H9 (cell line): ENCODE measurements at regions not wholly inside any gene's neighbourhood (a gene's known extent, or its start where the extent isn't known, plus 50 kb on each side); places are given as distances from the start of the nearest gene placed in this dataset.

Source experiments
- DNase-seq: peaks from one replicate; pipeline ENCODE4 v3.0.0-alpha.2; 2017
- H2AFZ ChIP-seq: one replicate; pipeline ENCODE4 v1.6.1; 2013; ENCODE audit warnings: mild to moderate bottlenecking, low read length, control low read depth, moderate library complexity
- H2AK5ac ChIP-seq: 2 replicates; pipeline ENCODE4 v1.6.1; 2013; ENCODE audit warnings: low read length, control low read depth, mixed read lengths; ENCODE audit not compliant: insufficient read length
- H2BK120ac ChIP-seq: one replicate; pipeline ENCODE4 v1.6.1; 2013; ENCODE audit warnings: low read depth, mild to moderate bottlenecking, low read length, control low read depth, inconsistent platforms; ENCODE audit not compliant: poor library complexity, severe bottlenecking
- H2BK12ac ChIP-seq: 2 replicates; pipeline ENCODE4 v1.6.1; 2013; ENCODE audit warnings: low read length, control low read depth, mixed read lengths, low read depth; ENCODE audit not compliant: insufficient read length
- H2BK15ac ChIP-seq: 2 replicates; pipeline ENCODE4 v1.6.1; 2013; ENCODE audit warnings: low read depth, low read length, control low read depth
- H2BK20ac ChIP-seq: one replicate; pipeline ENCODE4 v1.6.1; 2013; ENCODE audit warnings: low read depth, mild to moderate bottlenecking, low read length, control low read depth, inconsistent platforms; ENCODE audit not compliant: poor library complexity, severe bottlenecking
- H2BK5ac ChIP-seq: 2 replicates; pipeline ENCODE4 v1.6.1; 2013; ENCODE audit warnings: low read length, control low read depth, mixed read lengths; ENCODE audit not compliant: insufficient read length
- H3K14ac ChIP-seq: 2 replicates; pipeline ENCODE4 v1.6.1; 2013; ENCODE audit warnings: low read length, control low read depth; ENCODE audit not compliant: insufficient read depth
- H3K18ac ChIP-seq: 2 replicates; pipeline ENCODE4 v1.6.1; 2013; ENCODE audit warnings: low read depth, mild to moderate bottlenecking, mixed read lengths, low read length, control low read depth; ENCODE audit not compliant: insufficient read length
- H3K23ac ChIP-seq: 2 replicates; pipeline ENCODE4 v1.6.1; 2013; ENCODE audit warnings: low read length, control low read depth, mixed read lengths, low read depth; ENCODE audit not compliant: insufficient read length
- H3K23me2 ChIP-seq: 2 replicates; pipeline ENCODE4 v1.6.1; 2013; ENCODE audit warnings: low read depth, mild to moderate bottlenecking, mixed read lengths, low read length, control low read depth; ENCODE audit not compliant: insufficient read length, poor library complexity, severe bottlenecking
- H3K27ac ChIP-seq: 2 replicates; pipeline ENCODE4 v1.5.1; 2013; ENCODE audit warnings: low read length, control low read depth, mixed read lengths, low read depth; ENCODE audit not compliant: insufficient read length
- H3K27me3 ChIP-seq: 2 replicates; pipeline ENCODE4 v1.6.1; 2013; ENCODE audit warnings: low read length, control low read depth, inconsistent platforms; ENCODE audit not compliant: insufficient read depth
- H3K4ac ChIP-seq: 2 replicates; pipeline ENCODE4 v1.6.1; 2013; ENCODE audit warnings: low read depth, mild to moderate bottlenecking, control low read depth, inconsistent platforms, low read length, moderate library complexity
- H3K4me1 ChIP-seq: 2 replicates; pipeline ENCODE4 v1.6.1; 2013; ENCODE audit warnings: low read length, control low read depth, inconsistent platforms; ENCODE audit not compliant: insufficient read depth
- H3K4me2 ChIP-seq: 2 replicates; pipeline ENCODE4 v1.6.1; 2013; ENCODE audit warnings: low read length, control low read depth, mixed read lengths; ENCODE audit not compliant: insufficient read length, insufficient read depth
- H3K56ac ChIP-seq: 2 replicates; pipeline ENCODE4 v1.6.1; 2013; ENCODE audit warnings: low read depth, mild to moderate bottlenecking, mixed read lengths, low read length, control low read depth; ENCODE audit not compliant: insufficient read length
- H3K79me1 ChIP-seq: 2 replicates; pipeline ENCODE4 v1.6.1; 2013; ENCODE audit warnings: low read depth, mild to moderate bottlenecking, moderate library complexity, low read length, control low read depth, inconsistent platforms; ENCODE audit not compliant: insufficient read depth, poor library complexity, severe bottlenecking
- H3K79me2 ChIP-seq: 2 replicates; pipeline ENCODE4 v1.6.1; 2013; ENCODE audit warnings: low read length, control low read depth, inconsistent platforms; ENCODE audit not compliant: insufficient read depth
- H3K9ac ChIP-seq: 2 replicates; pipeline ENCODE4 v1.6.1; 2013; ENCODE audit warnings: low read length, control low read depth, mixed read lengths; ENCODE audit not compliant: insufficient read length; ENCODE audit errors: extremely low read depth
- H3K9me3 ChIP-seq: one replicate; pipeline ENCODE4 v1.6.1; 2013; ENCODE audit warnings: low read depth, low read length, inconsistent platforms; ENCODE audit not compliant: control insufficient read depth
- H3T11ph ChIP-seq: one replicate; pipeline ENCODE4 v1.6.1; 2013; ENCODE audit warnings: mild to moderate bottlenecking, low read length, control low read depth, inconsistent platforms
- H4K20me1 ChIP-seq: one replicate; pipeline ENCODE4 v1.6.1; 2013; ENCODE audit not compliant: control insufficient read depth, insufficient read length, insufficient read depth
- H4K5ac ChIP-seq: 2 replicates; pipeline ENCODE4 v1.6.1; 2013; ENCODE audit warnings: low read depth, mild to moderate bottlenecking, mixed read lengths, low read length, control low read depth; ENCODE audit not compliant: insufficient read length
- H4K8ac ChIP-seq: replicated peaks from 2 replicates; pipeline ENCODE4 v1.6.1; 2013; ENCODE audit warnings: low read length, control low read depth, mixed read lengths, low read depth; ENCODE audit not compliant: insufficient read length
- H4K91ac ChIP-seq: 2 replicates; pipeline ENCODE4 v1.6.1; 2013; ENCODE audit warnings: low read depth, mild to moderate bottlenecking, moderate library complexity, mixed read lengths, low read length, control low read depth; ENCODE audit not compliant: insufficient read length
- H3K27ac Mint-ChIP-seq, 3 experiments: 2 replicates in 2 of 3; 3 replicates in 1 of 3; pipeline ENCODE4 v1.8.0; 2020 to 2021; ENCODE audit warnings: mixed read lengths in 3 of 3, mild to moderate bottlenecking in 1 of 3, moderate library complexity in 1 of 3
- H3K27me3 Mint-ChIP-seq: 2 replicates; pipeline ENCODE4 v1.8.0; 2021; ENCODE audit warnings: low read depth, mild to moderate bottlenecking, moderate library complexity, mixed read lengths
- H3K36me3 Mint-ChIP-seq, 3 experiments: 2 replicates in 2 of 3; 3 replicates in 1 of 3; pipeline ENCODE4 v1.8.0; 2020 to 2021; ENCODE audit warnings: low read depth in 3 of 3, mixed read lengths in 3 of 3; ENCODE audit not compliant: insufficient read depth in 1 of 3
- H3K4me1 Mint-ChIP-seq, 2 experiments: 2 replicates each; pipeline ENCODE4 v1.8.0; 2020; ENCODE audit warnings: mixed read lengths in 2 of 2
- H3K4me3 Mint-ChIP-seq, 2 experiments: 2 replicates in 1 of 2; 3 replicates in 1 of 2; pipeline ENCODE4 v1.8.0; 2020 to 2021; ENCODE audit warnings: mild to moderate bottlenecking in 2 of 2, mixed read lengths in 2 of 2, moderate library complexity in 1 of 2
- H3K9me3 Mint-ChIP-seq, 2 experiments: 2 replicates in 1 of 2; 3 replicates in 1 of 2; pipeline ENCODE4 v1.8.0; 2020; ENCODE audit warnings: mild to moderate bottlenecking in 2 of 2, mixed read lengths in 2 of 2, moderate library complexity in 1 of 2
- WGBS: extraction: QIAGEN DNeasy Blood & Tissue Kit; methylation state at CpG from one replicate; pipeline ENCODE4 v1.1.7; 2013; ENCODE audit warnings: missing lambda C conversion rate, low lambda C conversion rate, mixed read lengths; ENCODE audit not compliant: insufficient read length; ENCODE audit errors: extremely low coverage; 5-methylcytosine and 5-hydroxymethylcytosine counted together
- TF ChIP-seq, protein P1 (sequence below): fragments of 200-600 bp; sonication (generic); conservative IDR thresholded peaks from 3 replicates; pipeline ENCODE4 v1.8.0; 2021; ENCODE audit warnings: antibody characterized with exemption, mild to moderate bottlenecking

DNA sequence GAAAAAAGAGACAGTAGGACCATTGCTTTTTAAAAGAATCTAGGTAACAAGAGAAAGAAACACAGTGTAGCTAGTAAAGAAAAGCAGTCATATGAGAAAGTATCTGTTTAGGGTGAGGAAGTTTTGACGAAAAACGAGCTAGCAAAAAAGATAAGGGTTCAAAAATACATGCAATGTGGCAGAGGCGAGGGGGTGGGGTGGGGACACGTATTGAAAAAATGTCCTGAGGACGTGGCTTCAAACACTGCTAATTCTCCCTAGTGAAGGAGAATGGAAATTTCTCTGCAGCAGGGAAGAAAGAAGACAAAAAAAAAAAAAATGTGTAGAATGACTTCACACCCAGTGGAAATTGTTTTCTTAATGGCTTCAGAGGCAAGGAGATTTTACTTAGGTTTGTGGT lies 856.4 kb upstream of the INTU start:
- Histone ChIP-seq H3K79me1 (no peaks in the 10 kb centered on the region), H2BK5ac (no peak overlapping the region), H2BK15ac (no peak overlapping the region), H3K9ac (no peak overlapping the region), H2BK20ac (no peak overlapping the region), H3K4ac (no peak overlapping the region), H2BK12ac (no peak overlapping the region), H3K4me1 (no peaks in the 10 kb centered on the region), H4K8ac (no peak overlapping the region), H3K56ac (no peak overlapping the region), H3K23me2 (no peaks in the 10 kb centered on the region), H2AK5ac (no peak overlapping the region), H3K79me2 (no peaks in the 10 kb centered on the region), H3T11ph (no peak overlapping the region), H3K27ac (no peak overlapping the region), H4K5ac (no peak overlapping the region), H2BK120ac (no peak overlapping the region), H4K91ac (no peak overlapping the region), H3K27me3 (no peaks in the 10 kb centered on the region), H3K9me3 (no peaks in the 10 kb centered on the region), H2AFZ (no peak overlapping the region), H3K23ac (no peak overlapping the region), H3K4me2 (no peak overlapping the region), H4K20me1 (no peaks in the 10 kb centered on the region), H3K18ac (no peak overlapping the region), H3K14ac (no peak overlapping the region)
- no CpG with 5 or more reads among the region's 5 CpGs for WGBS
- H3K4me1 Mint-ChIP-seq = peaks cover 11 to 15% of the 10 kb centered on the region in 2 experiments
- peaks cover 0 to 5% (median 0%) of the 10 kb centered on the region in 3 experiments; a peak in 2 of 7 replicates for H3K36me3 Mint-ChIP-seq
- no peak overlapping the region for H3K4me3 Mint-ChIP-seq
- peaks cover 4 to 5% of the 10 kb centered on the region in 2 experiments; a peak in 4 of 5 replicates for H3K9me3 Mint-ChIP-seq
- H3K27me3 Mint-ChIP-seq = no peaks in the 10 kb centered on the region
- TF ChIP-seq, protein P1, sequence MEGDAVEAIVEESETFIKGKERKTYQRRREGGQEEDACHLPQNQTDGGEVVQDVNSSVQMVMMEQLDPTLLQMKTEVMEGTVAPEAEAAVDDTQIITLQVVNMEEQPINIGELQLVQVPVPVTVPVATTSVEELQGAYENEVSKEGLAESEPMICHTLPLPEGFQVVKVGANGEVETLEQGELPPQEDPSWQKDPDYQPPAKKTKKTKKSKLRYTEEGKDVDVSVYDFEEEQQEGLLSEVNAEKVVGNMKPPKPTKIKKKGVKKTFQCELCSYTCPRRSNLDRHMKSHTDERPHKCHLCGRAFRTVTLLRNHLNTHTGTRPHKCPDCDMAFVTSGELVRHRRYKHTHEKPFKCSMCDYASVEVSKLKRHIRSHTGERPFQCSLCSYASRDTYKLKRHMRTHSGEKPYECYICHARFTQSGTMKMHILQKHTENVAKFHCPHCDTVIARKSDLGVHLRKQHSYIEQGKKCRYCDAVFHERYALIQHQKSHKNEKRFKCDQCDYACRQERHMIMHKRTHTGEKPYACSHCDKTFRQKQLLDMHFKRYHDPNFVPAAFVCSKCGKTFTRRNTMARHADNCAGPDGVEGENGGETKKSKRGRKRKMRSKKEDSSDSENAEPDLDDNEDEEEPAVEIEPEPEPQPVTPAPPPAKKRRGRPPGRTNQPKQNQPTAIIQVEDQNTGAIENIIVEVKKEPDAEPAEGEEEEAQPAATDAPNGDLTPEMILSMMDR = no peak
- DNase-seq = no peak
- H3K27ac Mint-ChIP-seq = peak overlapping the region in 1 of 3 experiments; percentile 31; a peak in 1 of 7 replicates
